ENCODE measurements at regions not wholly inside any gene's neighbourhood (a gene's known extent, or its start where the extent isn't known, plus 50 kb on each side); places are given as distances from the start of the nearest gene placed in this dataset.
"Not testable (repeated sequence)": the region's sequence is repeated elsewhere in the genome, so short reads cannot be mapped to it uniquely, and the experiment has no call there.

GRCh38 chr5:108590799-108591198 lies 156.9 kb upstream of the FER start:
- DNase-seq (ENCODE audit: low read depth) = no peak

GRCh38 chr5:108588323-108588722 lies 159.4 kb upstream of the FER start:
- no peak for DNase-seq (ENCODE audit: low read depth)

DNA sequence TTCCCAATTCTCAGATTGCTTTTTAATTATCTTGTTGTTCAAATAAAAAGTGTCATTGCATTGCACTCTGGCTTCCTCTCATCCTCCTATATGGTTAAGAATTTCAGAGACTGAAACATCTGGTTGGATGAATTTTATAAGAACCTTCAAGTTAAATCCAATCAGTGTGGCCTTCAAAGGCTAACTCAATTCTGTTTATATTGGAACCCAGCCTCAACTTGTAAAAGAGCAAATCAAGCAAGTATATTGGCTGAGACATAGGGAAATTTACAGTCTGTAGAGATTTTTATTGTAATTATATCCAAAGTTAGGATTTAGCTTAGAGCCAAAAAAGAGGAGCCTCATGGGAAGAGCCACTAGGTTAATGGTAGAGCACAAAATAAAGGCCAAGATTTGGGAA lies 159.9 kb upstream of the FER start:
- no peak for DNase-seq (ENCODE audit: low read depth)

DNA sequence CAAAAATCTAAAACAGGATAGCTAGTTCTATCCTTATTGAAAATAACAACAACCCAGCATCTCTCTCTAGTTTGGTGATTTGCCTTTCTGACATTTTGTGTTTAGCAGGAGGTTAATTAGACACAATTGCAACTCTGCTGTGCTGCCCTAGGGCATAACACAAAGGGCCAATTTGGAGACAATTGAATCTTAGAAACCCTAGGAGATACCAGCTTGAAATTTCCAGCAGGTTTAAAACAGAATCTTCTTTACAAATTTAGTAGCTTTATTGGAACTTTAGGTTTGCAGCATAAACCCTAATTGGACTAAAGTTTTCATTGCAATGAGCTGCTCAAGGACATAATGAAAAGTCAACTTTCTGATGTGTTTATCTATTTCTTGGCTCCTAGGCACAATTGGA lies 166.7 kb upstream of the FER start:
- no peak for DNase-seq (ENCODE audit: low read depth)

GRCh38 chr5:108579236-108579635 lies 168.5 kb upstream of the FER start:
- peak; percentile 8 for DNase-seq (ENCODE audit: low read depth)

- DNase-seq (ENCODE audit: low read depth) = no peak
Measured at GRCh38 chr5:108578791-108579190, 168.9 kb upstream of the FER start.

DNA sequence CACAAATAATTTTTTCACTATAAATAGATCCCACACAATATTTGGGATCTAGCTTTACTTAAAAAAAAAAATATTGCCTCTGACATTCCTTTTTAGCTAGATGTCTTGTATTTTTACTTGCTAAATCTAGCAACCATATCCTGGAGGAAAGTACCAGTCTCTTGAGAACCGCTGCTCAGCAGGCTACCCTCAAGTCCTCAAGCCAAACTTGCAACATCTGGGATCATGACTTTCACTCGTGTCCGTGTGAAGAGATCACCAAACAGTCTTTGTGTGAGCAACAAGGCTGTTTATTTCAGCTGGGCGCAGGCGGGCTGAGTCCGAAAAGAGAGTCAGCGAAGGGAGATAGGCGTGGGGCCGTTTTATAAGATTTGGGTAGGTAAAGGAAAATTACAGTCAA lies 180.3 kb upstream of the FER start:
- no peak for DNase-seq (ENCODE audit: low read depth)

DNA sequence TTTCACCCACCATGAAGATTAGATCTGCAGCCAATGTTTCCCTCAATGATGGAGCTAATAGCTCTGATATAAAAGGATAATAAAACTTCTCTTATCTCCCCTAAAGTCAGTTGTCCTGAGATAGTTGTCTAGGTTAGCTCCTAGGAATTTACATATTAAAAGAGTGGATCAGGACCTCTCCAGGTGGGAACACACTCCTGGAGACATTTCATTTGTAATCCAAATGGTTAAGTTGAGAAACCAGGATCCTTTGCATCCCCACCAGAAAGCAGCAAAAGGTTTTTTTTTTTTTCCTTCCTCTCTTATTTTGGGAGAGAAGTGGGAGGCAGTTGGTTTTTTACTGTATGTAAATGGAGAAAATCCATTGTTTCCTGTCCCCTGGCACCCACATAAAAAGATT lies 182.5 kb upstream of the FBXL17 start:
- DNase-seq (ENCODE audit: low read depth) = no peak

- no peak for DNase-seq (ENCODE audit: low read depth)
Measured at GRCh38 chr5:108562205-108562454, 180.2 kb upstream of the FBXL17 start.

DNA sequence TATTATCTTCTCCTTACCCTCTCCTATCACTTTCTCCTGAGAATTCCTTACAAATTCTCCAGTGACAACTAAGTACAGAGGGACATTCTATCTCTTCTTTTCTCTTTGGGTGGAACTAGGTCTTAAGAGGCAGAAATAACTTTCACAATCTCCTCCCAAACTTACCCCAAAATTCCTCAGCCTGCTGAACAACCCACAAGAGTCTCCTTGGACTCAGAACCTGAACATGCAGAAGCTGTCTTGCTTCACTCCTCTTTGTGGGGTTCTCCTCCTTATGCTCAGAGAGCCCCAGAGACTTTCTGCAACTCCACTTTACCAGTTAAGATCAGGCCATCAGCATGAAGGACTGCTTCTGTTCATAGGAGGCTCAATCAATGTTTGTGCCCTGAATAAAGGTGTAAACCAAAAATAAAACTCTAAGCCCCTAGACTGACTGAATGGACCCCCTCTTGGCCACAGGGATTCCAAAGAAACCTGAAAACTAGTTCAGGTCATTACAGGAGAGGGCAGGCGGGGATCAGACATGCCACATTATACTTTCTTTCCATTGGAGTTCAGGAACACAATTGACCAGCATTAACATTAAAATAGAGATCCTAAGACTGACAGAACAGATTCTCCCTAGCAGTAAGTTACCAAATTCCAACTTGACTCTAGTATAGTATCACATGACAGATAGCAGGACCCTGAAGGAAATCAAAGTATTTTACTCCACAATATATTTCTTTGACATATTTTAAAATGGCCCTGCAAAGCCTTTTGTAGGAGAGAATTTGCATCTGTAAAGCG lies 179.7 kb upstream of the FBXL17 start:
- DNase-seq (ENCODE audit: low read depth) = no peak

DNA sequence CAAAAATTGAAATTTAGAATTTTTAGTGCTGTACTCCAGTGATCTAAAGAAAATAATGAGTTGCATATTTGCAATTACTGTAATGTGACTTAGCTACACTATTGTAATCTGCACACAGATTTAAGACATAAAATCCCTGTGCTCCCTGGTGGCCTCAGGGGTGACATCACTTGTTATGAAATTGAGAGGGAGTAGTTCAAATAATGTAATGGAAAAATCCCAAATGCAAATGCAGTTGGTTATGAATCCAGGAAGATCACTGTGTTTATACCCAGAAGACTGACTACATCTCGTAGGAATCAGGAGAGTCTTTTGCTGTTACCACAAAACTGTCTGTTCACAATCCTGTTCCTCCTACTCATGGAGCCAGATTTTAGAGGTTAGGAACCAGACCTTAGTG lies 178.7 kb upstream of the FBXL17 start:
- peak; percentile 41 for DNase-seq (ENCODE audit: low read depth)

DNA sequence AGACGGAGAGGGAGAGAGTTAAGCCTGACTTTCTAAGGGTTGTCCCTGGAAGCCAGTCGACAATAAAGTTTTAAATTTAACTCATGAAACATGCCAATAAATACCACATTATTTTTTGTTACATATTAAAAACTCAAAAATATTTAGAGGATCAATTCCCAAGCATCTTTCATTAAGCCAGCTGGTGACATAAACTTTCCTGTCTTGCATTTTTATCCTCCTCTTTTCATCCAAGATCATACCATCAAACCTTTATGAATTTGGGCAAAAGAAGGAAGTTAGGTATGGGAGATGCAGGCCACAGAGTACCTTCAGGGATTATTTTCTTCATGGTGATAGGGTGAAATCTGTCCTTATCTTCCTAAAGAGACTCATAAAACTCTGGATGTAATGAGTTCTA lies 178.3 kb upstream of the FBXL17 start:
- no peak for DNase-seq (ENCODE audit: low read depth)

GRCh38 chr5:108558840-108559239 lies 176.9 kb upstream of the FBXL17 start:
- not testable (repeated sequence) for DNase-seq (ENCODE audit: low read depth)

DNA sequence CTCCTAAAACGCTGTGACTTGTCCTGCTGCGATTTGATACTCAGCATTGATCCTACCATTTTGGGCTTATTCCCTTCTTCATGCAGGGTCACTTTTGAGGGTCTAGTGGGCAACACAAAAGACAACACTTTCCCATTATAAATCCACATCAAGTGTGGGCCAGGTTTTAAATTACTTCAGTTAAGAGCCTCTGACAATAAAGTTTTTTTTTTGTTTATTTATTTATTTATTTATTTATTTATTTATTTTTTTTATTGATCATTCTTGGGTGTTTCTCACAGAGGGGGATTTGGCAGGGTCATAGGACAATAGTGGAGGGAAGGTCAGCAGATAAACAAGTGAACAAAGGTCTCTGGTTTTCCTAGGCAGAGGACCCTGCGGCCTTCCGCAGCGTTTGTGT lies 176.2 kb upstream of the FBXL17 start:
- DNase-seq (ENCODE audit: low read depth) = not testable (repeated sequence)

DNA sequence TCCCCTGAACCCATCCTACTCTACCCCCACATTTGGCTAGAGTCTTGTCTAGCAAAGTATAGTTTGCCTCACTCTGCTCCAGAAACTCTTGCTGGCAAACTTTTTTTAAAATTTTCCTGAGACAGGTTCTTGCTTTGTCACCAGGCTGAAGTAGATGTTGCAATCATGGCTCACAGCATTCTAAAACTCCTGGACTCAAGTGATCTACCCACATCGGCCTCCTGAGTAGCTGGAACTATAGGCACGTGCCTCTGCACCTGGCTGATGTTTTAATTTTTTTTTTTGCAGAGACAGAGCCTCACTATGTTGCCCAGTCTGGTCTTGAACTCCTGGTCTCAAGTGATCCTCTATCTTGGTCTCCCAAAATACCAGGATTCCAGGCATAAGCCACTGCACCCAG lies 175.8 kb upstream of the FBXL17 start:
- no peak for DNase-seq (ENCODE audit: low read depth)

- DNase-seq (ENCODE audit: low read depth) = no peak
Measured at GRCh38 chr5:108556441-108557145, 174.7 kb upstream of the FBXL17 start.

GRCh38 chr5:108548684-108549596 lies 167.0 kb upstream of the FBXL17 start:
- no peak for DNase-seq (ENCODE audit: low read depth)

- no peak for DNase-seq (ENCODE audit: low read depth)
Measured at GRCh38 chr5:108546939-108547338, 165.0 kb upstream of the FBXL17 start.

GRCh38 chr5:108545301-108545700 lies 163.4 kb upstream of the FBXL17 start:
- DNase-seq (ENCODE audit: low read depth) = no peak

DNA sequence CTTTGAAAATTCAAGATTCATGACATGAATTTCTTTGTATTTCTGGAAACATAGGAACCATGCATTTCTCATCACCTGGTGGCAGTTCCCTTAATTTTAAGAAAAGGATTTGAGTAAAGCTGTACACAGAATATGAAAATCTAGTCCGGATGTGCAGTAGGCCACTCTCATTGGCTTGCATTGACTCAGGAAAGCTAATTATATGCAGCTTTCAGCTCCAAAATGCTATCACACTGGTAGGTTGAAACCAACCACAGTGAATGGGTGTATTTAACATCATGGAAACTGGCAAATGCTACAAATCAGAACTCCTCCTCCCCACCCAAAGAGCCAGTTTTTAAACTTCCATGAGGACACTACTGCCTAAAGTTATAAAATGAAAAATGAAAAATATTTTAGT lies 161.6 kb upstream of the FBXL17 start:
- DNase-seq (ENCODE audit: low read depth) = no peak

GRCh38 chr5:108541836-108542235 lies 159.9 kb upstream of the FBXL17 start:
- DNase-seq (ENCODE audit: low read depth) = no peak

- no peak for DNase-seq (ENCODE audit: low read depth)
Measured at GRCh38 chr5:108536321-108536720, 154.4 kb upstream of the FBXL17 start.

DNA sequence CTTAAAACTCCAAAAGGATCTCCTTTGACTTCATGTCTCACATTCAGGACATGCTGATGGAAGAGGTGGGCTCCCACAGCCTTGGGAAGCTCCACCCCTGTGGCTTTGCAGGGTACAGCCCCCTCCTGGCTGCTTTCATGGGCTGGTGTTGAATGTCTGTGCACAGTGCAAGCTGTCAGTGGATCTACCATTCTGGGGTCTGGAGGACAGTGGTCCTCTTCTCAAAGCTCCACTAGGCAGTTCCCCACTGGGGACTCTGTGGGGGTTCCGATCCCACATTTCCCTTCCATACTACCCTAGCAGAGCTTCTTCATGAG lies 150.2 kb upstream of the FBXL17 start:
- not testable (repeated sequence) for DNase-seq (ENCODE audit: low read depth)
